KBM-7 (cell line): ENCODE measurements at regions not wholly inside any gene's neighbourhood (a gene's known extent, or its start where the extent isn't known, plus 50 kb on each side); places are given as distances from the start of the nearest gene placed in this dataset.

Source experiments
- DNase-seq: peaks from one replicate; pipeline ENCODE4 v3.0.0-alpha.2; 2015
- in situ Hi-C: fragments of 300-500 bp; cut with MboI; formaldehyde crosslinking; loops from 2 replicates; pipeline ENCODE4 v1.14.3; 2020; ENCODE audit warnings: low sequenced_read_pairs, low pct_unique_long_range_greater_than_20kb, mixed read lengths

GRCh38 chr14:49970474-49971147 is 77.7 kb downstream of the ARF6 start:
- peak; percentile 84 for DNase-seq
- in situ Hi-C loops, result no loop called here

GRCh38 chr14:49971156-49972130 is 78.6 kb downstream of the ARF6 start:
- in situ Hi-C loops, result no loop called here

GRCh38 chr14:49972131-49972671 is 79.3 kb downstream of the ARF6 start:
- DNase-seq, result peak; percentile 85
- in situ Hi-C loops, result no loop called here

More at GRCh38 chr14:49971156-49972130, 78.6 kb downstream of the ARF6 start:
- peak; percentile 91 for DNase-seq

- no peak for DNase-seq
- in situ Hi-C loops, result no loop called here
Measured at GRCh38 chr14:49972823-49973222, 79.9 kb downstream of the ARF6 start.

GRCh38 chr14:49975276-49975675 is 82.4 kb downstream of the ARF6 start:
- in situ Hi-C loops, result no loop called here
- DNase-seq, result no peak

GRCh38 chr14:49975799-49976198 is 82.9 kb downstream of the ARF6 start:
- in situ Hi-C loops, result no loop called here
- DNase-seq, result no peak

- in situ Hi-C loops, result no loop called here
- DNase-seq, result peak; percentile 82
Measured at GRCh38 chr14:49977126-49977841, 84.4 kb downstream of the ARF6 start.

GRCh38 chr14:49980027-49980426 is 87.1 kb downstream of the ARF6 start:
- in situ Hi-C loops, result no loop called here
- DNase-seq, result no peak

GRCh38 chr14:49982082-49982481 is 89.2 kb downstream of the ARF6 start:
- in situ Hi-C loops, result no loop called here
- DNase-seq, result no peak

- in situ Hi-C loops, result no loop called here
- no peak for DNase-seq
Measured at GRCh38 chr14:49982501-49982951, 89.6 kb downstream of the ARF6 start.

- DNase-seq, result no peak
- in situ Hi-C loops, result no loop called here
Measured at GRCh38 chr14:49984424-49984823, 91.5 kb downstream of the ARF6 start.

- in situ Hi-C loops, result no loop called here
- DNase-seq, result no peak
Measured at GRCh38 chr14:49986343-49987014, 93.6 kb downstream of the ARF6 start.

- no peak for DNase-seq
- in situ Hi-C loops, result no loop called here
Measured at GRCh38 chr14:49988080-49988990, 95.5 kb downstream of the ARF6 start.

- in situ Hi-C loops, result no loop called here
- DNase-seq, result no peak
Measured at GRCh38 chr14:49989966-49990365, 97.1 kb downstream of the ARF6 start.

- no peak for DNase-seq
- in situ Hi-C loops, result no loop called here
Measured at GRCh38 chr14:49991491-49991890, 98.6 kb downstream of the ARF6 start.

- in situ Hi-C loops, result no loop called here
Measured at GRCh38 chr14:49992036-49992435, 99.2 kb downstream of the ARF6 start.

GRCh38 chr14:49992448-49992847 is 99.6 kb downstream of the ARF6 start:
- in situ Hi-C loops, result no loop called here
- DNase-seq, result no peak

More at GRCh38 chr14:49992036-49992435, 99.2 kb downstream of the ARF6 start:
- no peak for DNase-seq

- in situ Hi-C loops, result no loop called here
Measured at GRCh38 chr14:49992901-49993339, 100.0 kb downstream of the ARF6 start.

More at GRCh38 chr14:49992901-49993339, 100.0 kb downstream of the ARF6 start:
- no peak for DNase-seq
